A549 (cell line): ENCODE measurements at regions not wholly inside any gene's neighbourhood (a gene's known extent, or its start where the extent isn't known, plus 50 kb on each side); places are given as distances from the start of the nearest gene placed in this dataset.
A peak's percentile ranks its signal among the peaks of the same experiment; 100 is the strongest.

ENCODE experiments used
- ATAC-seq, 2 experiments: fragments of 200-7000 bp in 1 of 2; fragments of >200 bp in 1 of 2; cut with Nextera tagmentation in 1 of 2; cut with Tn5 transposase in 1 of 2; 3 replicates each; pipeline versions ENCODE4 v1.8.0 to v1.9.1; 2018 to 2020; ENCODE audit warnings: mild to moderate bottlenecking in 1 of 2, moderate library complexity in 1 of 2
- CTCF ChIA-PET: fragments of 300-600 bp; sonication (Branson Sonifier 250); formaldehyde crosslinking; extraction: SDS; loops from one replicate; lab custom pipeline; 2021; ENCODE audit warnings: antibody characterized with exemption, inconsistent platforms; lab: Yijun Ruan, JAX
- POLR2A ChIA-PET: fragments of 350-600 bp; formaldehyde crosslinking; extraction: SDS; loops from one replicate; lab custom pipeline; 2021; ENCODE audit warnings: antibody characterized with exemption, inconsistent platforms; lab: Yijun Ruan, JAX
- DNase-seq, 2 experiments: peaks; one replicate each; pipeline versions ENCODE4 v3.0.0 to v3.0.0-alpha.2; 2011 to 2016; ENCODE audit warnings: low read depth in 1 of 2, low spot score in 1 of 2
- FAIRE-seq: peaks from 2 replicates; lab custom pipeline; 2011; peaks lifted over from hg19 to GRCh38; lab: Jason Lieb, UNC
- H3K27ac ChIP-seq, 2 experiments: fragments of >200 bp; sonication (Bioruptor Twin); formaldehyde crosslinking; 3 replicates each; pipeline ENCODE4 v1.5.1; 2016 to 2017
- H3K4me1 ChIP-seq: fragments of >200 bp; sonication (Bioruptor Twin); formaldehyde crosslinking; 3 replicates; pipeline ENCODE4 v1.6.1; 2016
- H3K4me2 ChIP-seq: fragments of >200 bp; sonication (Bioruptor Twin); formaldehyde crosslinking; 3 replicates; pipeline ENCODE4 v1.6.1; 2016
- H3K4me3 ChIP-seq: fragments of >200 bp; sonication (Bioruptor Twin); formaldehyde crosslinking; 3 replicates; pipeline ENCODE4 v1.5.1; 2016
- H3K9me3 ChIP-seq: fragments of >200 bp; sonication (Bioruptor Twin); formaldehyde crosslinking; 3 replicates; pipeline ENCODE4 v1.6.1; 2016
- CBX2 ChIP-seq: fragments of 200-600 bp; sonication (generic); IDR thresholded peaks from 2 replicates; pipeline ENCODE4 v1.6.1; 2016; ENCODE audit warnings: low read depth, mild to moderate bottlenecking, borderline replicate concordance
- EP300 ChIP-seq, 2 experiments: fragments of >200 bp; sonication (Bioruptor Twin); formaldehyde crosslinking; IDR thresholded peaks; 2 replicates in 1 of 2; 3 replicates in 1 of 2; pipeline ENCODE4 v1.6.1; 2016 to 2017
- ESRRA ChIP-seq: fragments of 150-350 bp; IDR thresholded peaks from 2 replicates; pipeline ENCODE4 v1.6.1; 2014; ENCODE audit warnings: mild to moderate bottlenecking, low read length, borderline replicate concordance
- FOSB ChIP-seq: fragments of 250-450 bp; sonication (Bioruptor Pico); IDR thresholded peaks from 2 replicates; pipeline ENCODE4 v1.5.0; 2020; ENCODE audit warnings: mild to moderate bottlenecking, moderate library complexity
- HDAC2 ChIP-seq: fragments of 200-600 bp; sonication (generic); IDR thresholded peaks from 2 replicates; pipeline ENCODE4 v1.6.1; 2016
- HEYL ChIP-seq: fragments of 250-450 bp; sonication (Bioruptor Pico); IDR thresholded peaks from 2 replicates; pipeline ENCODE4 v1.8.0; 2021; ENCODE audit warnings: mild to moderate bottlenecking, moderate library complexity
- HOXA7 ChIP-seq: fragments of 250-450 bp; sonication (Bioruptor Pico); IDR thresholded peaks from 2 replicates; pipeline ENCODE4 v1.5.0; 2020; ENCODE audit warnings: mild to moderate bottlenecking, moderate library complexity
- JUN ChIP-seq, 2 experiments: fragments of >200 bp; sonication (Bioruptor Twin); formaldehyde crosslinking; IDR thresholded peaks; 2 replicates in 1 of 2; 3 replicates in 1 of 2; pipeline ENCODE4 v1.6.1; 2016 to 2017
- JUNB ChIP-seq: fragments of >200 bp; sonication (Bioruptor Twin); formaldehyde crosslinking; IDR thresholded peaks from 2 replicates; pipeline ENCODE4 v1.6.1; 2016
- KDM5A ChIP-seq: fragments of 200-600 bp; sonication (generic); IDR thresholded peaks from 2 replicates; pipeline ENCODE4 v1.6.1; 2016; ENCODE audit warnings: antibody characterized with exemption, mild to moderate bottlenecking
- MAZ ChIP-seq: fragments of 150-350 bp; IDR thresholded peaks from 2 replicates; pipeline ENCODE4 v1.6.1; 2014; ENCODE audit warnings: antibody characterized with exemption, low read depth, low read length, borderline replicate concordance
- NFE2L2 ChIP-seq: fragments of 150-350 bp; conservative IDR thresholded peaks from 2 replicates; pipeline ENCODE4 v1.6.1; 2014; ENCODE audit warnings: low read length
- NR3C1 ChIP-seq: fragments of >200 bp; sonication (Bioruptor Twin); formaldehyde crosslinking; IDR thresholded peaks from 3 replicates; pipeline ENCODE4 v1.6.1; 2017
- POLR2A ChIP-seq: IDR thresholded peaks from 2 replicates; pipeline ENCODE4 v1.6.1; 2012; ENCODE audit warnings: mild to moderate bottlenecking, low read length
- POLR2AphosphoS2 ChIP-seq: conservative IDR thresholded peaks from 2 replicates; pipeline ENCODE4 v1.6.1; 2012; ENCODE audit warnings: low read length, improper control_type of control experiment, inconsistent platforms
- RFX5 ChIP-seq: fragments of 450-650 bp; IDR thresholded peaks from 2 replicates; pipeline ENCODE4 v1.7.1; 2014; ENCODE audit warnings: antibody characterized with exemption, mild to moderate bottlenecking, moderate library complexity
- RNF2 ChIP-seq: fragments of 200-600 bp; sonication (generic); IDR thresholded peaks from 2 replicates; pipeline ENCODE4 v1.6.1; 2016; ENCODE audit warnings: low read depth, mild to moderate bottlenecking, antibody characterized with exemption, moderate library complexity, borderline replicate concordance
- TFCP2L1 ChIP-seq: fragments of 250-450 bp; sonication (Bioruptor Pico); IDR thresholded peaks from 2 replicates; pipeline ENCODE4 v1.5.0; 2021; ENCODE audit warnings: mild to moderate bottlenecking
- TP53 ChIP-seq: fragments of 250-450 bp; sonication (Bioruptor Pico); IDR thresholded peaks from 2 replicates; pipeline ENCODE4 v1.5.0; 2021; ENCODE audit warnings: mild to moderate bottlenecking, moderate library complexity
- ZC3H11A ChIP-seq: fragments of 450-650 bp; IDR thresholded peaks from 2 replicates; pipeline ENCODE4 v1.6.1; 2014; ENCODE audit warnings: antibody characterized with exemption, mild to moderate bottlenecking
- ZSCAN20 ChIP-seq: fragments of 250-450 bp; sonication (Bioruptor Pico); IDR thresholded peaks from 2 replicates; pipeline ENCODE4 v1.8.0; 2022; ENCODE audit warnings: mild to moderate bottlenecking, moderate library complexity
- WGBS: methylation state at CpG from one replicate; pipeline ENCODE4 v1.1.6; 2017; ENCODE audit errors: missing lambda C conversion rate; 5-methylcytosine and 5-hydroxymethylcytosine counted together
- TF ChIP-seq, protein P1 (sequence below): IDR thresholded peaks from 2 replicates; pipeline ENCODE4 v1.6.1; 2012
- TF ChIP-seq, protein P2 (sequence below): IDR thresholded peaks from 2 replicates; pipeline ENCODE4 v1.6.1; 2012; ENCODE audit warnings: low read depth, borderline replicate concordance
- TF ChIP-seq, protein P3 (sequence below): IDR thresholded peaks from 2 replicates; pipeline ENCODE4 v1.6.1; 2012
- TF ChIP-seq, protein P4 (sequence below): fragments of 450-650 bp; IDR thresholded peaks from 2 replicates; pipeline ENCODE4 v1.6.1; 2014; ENCODE audit warnings: antibody characterized with exemption
- TF ChIP-seq, protein P5 (sequence below): fragments of 200-600 bp; sonication (generic); IDR thresholded peaks from 2 replicates; pipeline ENCODE4 v1.6.1; 2016; ENCODE audit warnings: antibody characterized with exemption, mild to moderate bottlenecking, moderate library complexity
- TF ChIP-seq, protein P6 (sequence below): fragments of 250-450 bp; sonication (Bioruptor Pico); IDR thresholded peaks from 2 replicates; pipeline ENCODE4 v1.5.0; 2020; ENCODE audit warnings: low read depth, mild to moderate bottlenecking, moderate library complexity

DNA sequence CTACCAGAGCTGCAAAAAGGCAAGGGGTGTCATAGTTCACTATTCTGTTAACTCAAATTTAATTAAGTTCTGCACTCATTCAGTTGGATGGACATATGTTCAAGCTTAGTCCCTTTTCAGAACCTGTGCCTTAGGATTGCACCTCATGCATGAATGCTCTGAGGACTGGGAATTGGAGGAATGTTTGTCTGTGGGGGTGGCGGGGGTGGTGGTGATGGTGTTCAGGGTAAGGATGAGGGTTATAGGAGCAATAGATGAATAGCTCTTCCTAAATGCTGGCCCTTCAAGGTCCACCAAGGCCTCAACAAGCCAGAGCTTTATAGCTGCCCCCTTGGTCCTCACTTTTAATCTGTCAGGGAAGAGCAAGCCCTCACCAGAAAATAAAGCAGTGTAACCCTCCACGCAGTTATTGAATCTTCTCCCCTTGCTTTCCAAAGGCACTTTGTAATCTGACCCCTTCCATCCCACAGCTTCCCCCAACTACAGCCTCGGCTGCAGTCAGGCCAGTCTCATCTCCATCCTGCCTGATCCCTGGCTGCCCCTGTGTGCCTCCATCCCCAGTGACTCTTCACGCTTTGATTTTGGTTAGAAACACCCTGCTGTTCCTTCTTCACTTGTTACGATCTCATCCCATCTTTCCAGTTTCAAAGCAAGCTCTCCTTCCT lies 221.6 kb upstream of the LMCD1 start:
- WGBS: 52% methylated on average over 5 of the region's 5 CpGs
- no peak for TF ChIP-seq TFCP2L1 (CRISPR knock-in tag)
- TF ChIP-seq, protein P1, sequence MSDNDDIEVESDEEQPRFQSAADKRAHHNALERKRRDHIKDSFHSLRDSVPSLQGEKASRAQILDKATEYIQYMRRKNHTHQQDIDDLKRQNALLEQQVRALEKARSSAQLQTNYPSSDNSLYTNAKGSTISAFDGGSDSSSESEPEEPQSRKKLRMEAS: no peak
- no peak for TF ChIP-seq KDM5A
- DNase-seq (no peak), FAIRE-seq (no peak), ATAC-seq (no peak)
- H3K9me3 ChIP-seq: no peaks in the 10 kb centered on the region
- CTCF ChIA-PET: interaction anchor here (1.5 to 1.6 kb wide), 2 partner anchors 13 to 22 kb away, joined by 3 to 7 read pairs; no protein-coding TSS in a partner anchor
- POLR2A ChIA-PET: no interaction called here
- no peak overlapping the region for H3K4me2 ChIP-seq
- no peak overlapping the region for H3K4me3 ChIP-seq
- H3K27ac ChIP-seq: no peak overlapping the region
- H3K4me1 ChIP-seq: peaks cover 11% of the 10 kb centered on the region; the same call in 1 of the 3 replicates

DNA sequence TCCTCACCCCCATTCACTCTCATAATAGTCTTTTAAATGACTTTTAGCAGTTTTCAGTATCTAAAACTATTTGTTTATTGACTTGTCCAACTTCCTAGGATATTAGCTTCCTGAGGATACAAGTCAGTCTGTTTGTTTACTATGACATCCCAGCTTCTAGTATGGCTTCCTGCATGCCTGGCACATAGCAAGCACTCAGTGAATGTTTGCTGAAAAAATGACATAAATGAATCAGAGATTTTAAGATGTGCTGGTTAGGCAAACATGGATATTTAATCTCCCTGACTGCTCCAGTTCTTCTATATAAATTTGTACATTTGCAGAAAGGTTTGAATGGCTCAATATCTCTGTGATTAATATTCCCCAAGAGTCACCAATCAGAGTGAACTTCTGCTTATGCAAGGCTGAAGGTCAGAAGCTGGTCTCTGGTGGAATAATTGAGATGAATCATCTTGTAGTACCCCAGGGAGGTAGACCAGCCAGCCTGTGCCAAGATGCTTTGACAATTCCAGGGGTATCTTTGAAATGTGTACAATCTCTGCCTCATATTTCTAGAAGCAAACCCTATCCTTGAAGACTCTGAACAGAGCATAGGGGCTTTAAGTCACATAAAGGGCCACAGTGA lies 219.0 kb upstream of the LMCD1 start:
- Histone ChIP-seq H3K4me1 (peaks cover 11% of the 10 kb centered on the region; the same call in 1 of the 3 replicates), H3K4me3 (no peak overlapping the region), H3K9me3 (no peaks in the 10 kb centered on the region), H3K4me2 (peak overlapping the region; percentile 11; the same call in 1 of the 3 replicates), H3K27ac (no peak overlapping the region)
- TF ChIP-seq, protein P2, sequence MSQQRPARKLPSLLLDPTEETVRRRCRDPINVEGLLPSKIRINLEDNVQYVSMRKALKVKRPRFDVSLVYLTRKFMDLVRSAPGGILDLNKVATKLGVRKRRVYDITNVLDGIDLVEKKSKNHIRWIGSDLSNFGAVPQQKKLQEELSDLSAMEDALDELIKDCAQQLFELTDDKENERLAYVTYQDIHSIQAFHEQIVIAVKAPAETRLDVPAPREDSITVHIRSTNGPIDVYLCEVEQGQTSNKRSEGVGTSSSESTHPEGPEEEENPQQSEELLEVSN: no peak
- TF ChIP-seq FOSB (CRISPR knock-in tag) (no peak), CBX2 (no peak), TP53 (no peak), NFE2L2 (no peak), NR3C1 (no peak), HDAC2 (no peak), RNF2 (no peak), ESRRA (no peak), EP300 (IDR thresholded peaks at IDR 0.05) (no peak), POLR2AphosphoS2 (no peak)
- TF ChIP-seq, protein P3, sequence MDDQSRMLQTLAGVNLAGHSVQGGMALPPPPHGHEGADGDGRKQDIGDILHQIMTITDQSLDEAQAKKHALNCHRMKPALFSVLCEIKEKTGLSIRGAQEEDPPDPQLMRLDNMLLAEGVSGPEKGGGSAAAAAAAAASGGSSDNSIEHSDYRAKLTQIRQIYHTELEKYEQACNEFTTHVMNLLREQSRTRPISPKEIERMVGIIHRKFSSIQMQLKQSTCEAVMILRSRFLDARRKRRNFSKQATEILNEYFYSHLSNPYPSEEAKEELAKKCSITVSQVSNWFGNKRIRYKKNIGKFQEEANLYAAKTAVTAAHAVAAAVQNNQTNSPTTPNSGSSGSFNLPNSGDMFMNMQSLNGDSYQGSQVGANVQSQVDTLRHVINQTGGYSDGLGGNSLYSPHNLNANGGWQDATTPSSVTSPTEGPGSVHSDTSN: no peak
- TF ChIP-seq, protein P4, sequence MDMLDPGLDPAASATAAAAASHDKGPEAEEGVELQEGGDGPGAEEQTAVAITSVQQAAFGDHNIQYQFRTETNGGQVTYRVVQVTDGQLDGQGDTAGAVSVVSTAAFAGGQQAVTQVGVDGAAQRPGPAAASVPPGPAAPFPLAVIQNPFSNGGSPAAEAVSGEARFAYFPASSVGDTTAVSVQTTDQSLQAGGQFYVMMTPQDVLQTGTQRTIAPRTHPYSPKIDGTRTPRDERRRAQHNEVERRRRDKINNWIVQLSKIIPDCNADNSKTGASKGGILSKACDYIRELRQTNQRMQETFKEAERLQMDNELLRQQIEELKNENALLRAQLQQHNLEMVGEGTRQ: no peak
- POLR2A ChIA-PET: no interaction called here
- ATAC-seq (peak in 1 of 2 experiments; percentile 63; a peak in 3 of 6 replicates), FAIRE-seq (no peak), DNase-seq (peak in 1 of 2 experiments; percentile 10)
- CTCF ChIA-PET: interaction anchor here (0.9 to 1.9 kb wide), 2 partner anchors 19 to 28 kb away, joined by 3 to 8 read pairs; no protein-coding TSS in a partner anchor

DNA sequence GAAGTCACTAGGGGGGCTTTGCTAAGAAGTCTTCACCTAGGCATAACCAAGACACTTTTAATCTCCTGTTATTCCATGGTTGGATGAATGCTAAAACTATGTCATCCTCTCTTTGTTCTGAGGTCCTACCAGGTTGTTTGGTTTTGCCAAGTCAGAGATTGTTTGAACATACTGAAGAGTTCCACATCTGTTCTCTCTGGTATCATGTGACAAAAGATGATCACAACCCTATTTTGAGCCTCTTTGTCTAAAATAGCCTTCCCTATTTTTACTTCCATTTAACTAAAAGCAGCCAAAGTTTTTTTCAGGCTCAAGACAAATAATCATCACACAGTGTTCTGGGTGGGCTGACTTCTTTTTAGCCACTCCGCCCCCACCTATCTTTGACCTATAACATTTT lies 218.4 kb upstream of the LMCD1 start:
- no peak for ATAC-seq
- Histone ChIP-seq H3K9me3 (no peaks in the 10 kb centered on the region), H3K27ac (no peak overlapping the region), H3K4me1 (peaks cover 11% of the 10 kb centered on the region; the same call in 1 of the 3 replicates), H3K4me3 (no peak overlapping the region), H3K4me2 (no peak overlapping the region)
- DNase-seq: no peak
- WGBS: 70% methylated on average over 1 of the region's 1 CpG
- POLR2A ChIA-PET: no interaction called here
- CTCF ChIA-PET: interaction anchor here (1.9 kb wide), 1 partner anchor 18 kb away, joined by 8 read pairs; no protein-coding TSS in a partner anchor
- no peak for FAIRE-seq
- TF ChIP-seq JUN (IDR thresholded peaks at IDR 0.05) (no peak), ZC3H11A (no peak), HEYL (CRISPR knock-in tag) (no peak), ZSCAN20 (CRISPR knock-in tag) (no peak), RFX5 (no peak), JUNB (no peak), POLR2AphosphoS2 (no peak), NR3C1 (no peak), HOXA7 (CRISPR knock-in tag) (no peak), MAZ (no peak), POLR2A (no peak)
- TF ChIP-seq, protein P5, sequence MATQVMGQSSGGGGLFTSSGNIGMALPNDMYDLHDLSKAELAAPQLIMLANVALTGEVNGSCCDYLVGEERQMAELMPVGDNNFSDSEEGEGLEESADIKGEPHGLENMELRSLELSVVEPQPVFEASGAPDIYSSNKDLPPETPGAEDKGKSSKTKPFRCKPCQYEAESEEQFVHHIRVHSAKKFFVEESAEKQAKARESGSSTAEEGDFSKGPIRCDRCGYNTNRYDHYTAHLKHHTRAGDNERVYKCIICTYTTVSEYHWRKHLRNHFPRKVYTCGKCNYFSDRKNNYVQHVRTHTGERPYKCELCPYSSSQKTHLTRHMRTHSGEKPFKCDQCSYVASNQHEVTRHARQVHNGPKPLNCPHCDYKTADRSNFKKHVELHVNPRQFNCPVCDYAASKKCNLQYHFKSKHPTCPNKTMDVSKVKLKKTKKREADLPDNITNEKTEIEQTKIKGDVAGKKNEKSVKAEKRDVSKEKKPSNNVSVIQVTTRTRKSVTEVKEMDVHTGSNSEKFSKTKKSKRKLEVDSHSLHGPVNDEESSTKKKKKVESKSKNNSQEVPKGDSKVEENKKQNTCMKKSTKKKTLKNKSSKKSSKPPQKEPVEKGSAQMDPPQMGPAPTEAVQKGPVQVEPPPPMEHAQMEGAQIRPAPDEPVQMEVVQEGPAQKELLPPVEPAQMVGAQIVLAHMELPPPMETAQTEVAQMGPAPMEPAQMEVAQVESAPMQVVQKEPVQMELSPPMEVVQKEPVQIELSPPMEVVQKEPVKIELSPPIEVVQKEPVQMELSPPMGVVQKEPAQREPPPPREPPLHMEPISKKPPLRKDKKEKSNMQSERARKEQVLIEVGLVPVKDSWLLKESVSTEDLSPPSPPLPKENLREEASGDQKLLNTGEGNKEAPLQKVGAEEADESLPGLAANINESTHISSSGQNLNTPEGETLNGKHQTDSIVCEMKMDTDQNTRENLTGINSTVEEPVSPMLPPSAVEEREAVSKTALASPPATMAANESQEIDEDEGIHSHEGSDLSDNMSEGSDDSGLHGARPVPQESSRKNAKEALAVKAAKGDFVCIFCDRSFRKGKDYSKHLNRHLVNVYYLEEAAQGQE: no peak
- TF ChIP-seq, protein P4: no peak
- TF ChIP-seq, protein P6, sequence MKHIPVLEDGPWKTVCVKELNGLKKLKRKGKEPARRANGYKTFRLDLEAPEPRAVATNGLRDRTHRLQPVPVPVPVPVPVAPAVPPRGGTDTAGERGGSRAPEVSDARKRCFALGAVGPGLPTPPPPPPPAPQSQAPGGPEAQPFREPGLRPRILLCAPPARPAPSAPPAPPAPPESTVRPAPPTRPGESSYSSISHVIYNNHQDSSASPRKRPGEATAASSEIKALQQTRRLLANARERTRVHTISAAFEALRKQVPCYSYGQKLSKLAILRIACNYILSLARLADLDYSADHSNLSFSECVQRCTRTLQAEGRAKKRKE (CRISPR knock-in tag): no peak
